H9 (cell line): ENCODE measurements at regions not wholly inside any gene's neighbourhood (a gene's known extent, or its start where the extent isn't known, plus 50 kb on each side); places are given as distances from the start of the nearest gene placed in this dataset.

Experiments
- DNase-seq: peaks from one replicate; pipeline ENCODE4 v3.0.0-alpha.2; 2017
- H2AFZ ChIP-seq: one replicate; pipeline ENCODE4 v1.6.1; 2013; ENCODE audit warnings: mild to moderate bottlenecking, low read length, control low read depth, moderate library complexity
- H2AK5ac ChIP-seq: 2 replicates; pipeline ENCODE4 v1.6.1; 2013; ENCODE audit warnings: low read length, control low read depth, mixed read lengths; ENCODE audit not compliant: insufficient read length
- H2BK120ac ChIP-seq: one replicate; pipeline ENCODE4 v1.6.1; 2013; ENCODE audit warnings: low read depth, mild to moderate bottlenecking, low read length, control low read depth, inconsistent platforms; ENCODE audit not compliant: poor library complexity, severe bottlenecking
- H2BK12ac ChIP-seq: 2 replicates; pipeline ENCODE4 v1.6.1; 2013; ENCODE audit warnings: low read length, control low read depth, mixed read lengths, low read depth; ENCODE audit not compliant: insufficient read length
- H2BK15ac ChIP-seq: 2 replicates; pipeline ENCODE4 v1.6.1; 2013; ENCODE audit warnings: low read depth, low read length, control low read depth
- H2BK20ac ChIP-seq: one replicate; pipeline ENCODE4 v1.6.1; 2013; ENCODE audit warnings: low read depth, mild to moderate bottlenecking, low read length, control low read depth, inconsistent platforms; ENCODE audit not compliant: poor library complexity, severe bottlenecking
- H2BK5ac ChIP-seq: 2 replicates; pipeline ENCODE4 v1.6.1; 2013; ENCODE audit warnings: low read length, control low read depth, mixed read lengths; ENCODE audit not compliant: insufficient read length
- H3K14ac ChIP-seq: 2 replicates; pipeline ENCODE4 v1.6.1; 2013; ENCODE audit warnings: low read length, control low read depth; ENCODE audit not compliant: insufficient read depth
- H3K18ac ChIP-seq: 2 replicates; pipeline ENCODE4 v1.6.1; 2013; ENCODE audit warnings: low read depth, mild to moderate bottlenecking, mixed read lengths, low read length, control low read depth; ENCODE audit not compliant: insufficient read length
- H3K23ac ChIP-seq: 2 replicates; pipeline ENCODE4 v1.6.1; 2013; ENCODE audit warnings: low read length, control low read depth, mixed read lengths, low read depth; ENCODE audit not compliant: insufficient read length
- H3K23me2 ChIP-seq: 2 replicates; pipeline ENCODE4 v1.6.1; 2013; ENCODE audit warnings: low read depth, mild to moderate bottlenecking, mixed read lengths, low read length, control low read depth; ENCODE audit not compliant: insufficient read length, poor library complexity, severe bottlenecking
- H3K27ac ChIP-seq: 2 replicates; pipeline ENCODE4 v1.5.1; 2013; ENCODE audit warnings: low read length, control low read depth, mixed read lengths, low read depth; ENCODE audit not compliant: insufficient read length
- H3K27me3 ChIP-seq: 2 replicates; pipeline ENCODE4 v1.6.1; 2013; ENCODE audit warnings: low read length, control low read depth, inconsistent platforms; ENCODE audit not compliant: insufficient read depth
- H3K4ac ChIP-seq: 2 replicates; pipeline ENCODE4 v1.6.1; 2013; ENCODE audit warnings: low read depth, mild to moderate bottlenecking, control low read depth, inconsistent platforms, low read length, moderate library complexity
- H3K4me1 ChIP-seq: 2 replicates; pipeline ENCODE4 v1.6.1; 2013; ENCODE audit warnings: low read length, control low read depth, inconsistent platforms; ENCODE audit not compliant: insufficient read depth
- H3K4me2 ChIP-seq: 2 replicates; pipeline ENCODE4 v1.6.1; 2013; ENCODE audit warnings: low read length, control low read depth, mixed read lengths; ENCODE audit not compliant: insufficient read length, insufficient read depth
- H3K56ac ChIP-seq: 2 replicates; pipeline ENCODE4 v1.6.1; 2013; ENCODE audit warnings: low read depth, mild to moderate bottlenecking, mixed read lengths, low read length, control low read depth; ENCODE audit not compliant: insufficient read length
- H3K79me1 ChIP-seq: 2 replicates; pipeline ENCODE4 v1.6.1; 2013; ENCODE audit warnings: low read depth, mild to moderate bottlenecking, moderate library complexity, low read length, control low read depth, inconsistent platforms; ENCODE audit not compliant: insufficient read depth, poor library complexity, severe bottlenecking
- H3K79me2 ChIP-seq: 2 replicates; pipeline ENCODE4 v1.6.1; 2013; ENCODE audit warnings: low read length, control low read depth, inconsistent platforms; ENCODE audit not compliant: insufficient read depth
- H3K9ac ChIP-seq: 2 replicates; pipeline ENCODE4 v1.6.1; 2013; ENCODE audit warnings: low read length, control low read depth, mixed read lengths; ENCODE audit not compliant: insufficient read length; ENCODE audit errors: extremely low read depth
- H3K9me3 ChIP-seq: one replicate; pipeline ENCODE4 v1.6.1; 2013; ENCODE audit warnings: low read depth, low read length, inconsistent platforms; ENCODE audit not compliant: control insufficient read depth
- H3T11ph ChIP-seq: one replicate; pipeline ENCODE4 v1.6.1; 2013; ENCODE audit warnings: mild to moderate bottlenecking, low read length, control low read depth, inconsistent platforms
- H4K20me1 ChIP-seq: one replicate; pipeline ENCODE4 v1.6.1; 2013; ENCODE audit not compliant: control insufficient read depth, insufficient read length, insufficient read depth
- H4K5ac ChIP-seq: 2 replicates; pipeline ENCODE4 v1.6.1; 2013; ENCODE audit warnings: low read depth, mild to moderate bottlenecking, mixed read lengths, low read length, control low read depth; ENCODE audit not compliant: insufficient read length
- H4K8ac ChIP-seq: replicated peaks from 2 replicates; pipeline ENCODE4 v1.6.1; 2013; ENCODE audit warnings: low read length, control low read depth, mixed read lengths, low read depth; ENCODE audit not compliant: insufficient read length
- H4K91ac ChIP-seq: 2 replicates; pipeline ENCODE4 v1.6.1; 2013; ENCODE audit warnings: low read depth, mild to moderate bottlenecking, moderate library complexity, mixed read lengths, low read length, control low read depth; ENCODE audit not compliant: insufficient read length
- H3K27ac Mint-ChIP-seq, 3 experiments: 2 replicates in 2 of 3; 3 replicates in 1 of 3; pipeline ENCODE4 v1.8.0; 2020 to 2021; ENCODE audit warnings: mixed read lengths in 3 of 3, mild to moderate bottlenecking in 1 of 3, moderate library complexity in 1 of 3
- H3K27me3 Mint-ChIP-seq: 2 replicates; pipeline ENCODE4 v1.8.0; 2021; ENCODE audit warnings: low read depth, mild to moderate bottlenecking, moderate library complexity, mixed read lengths
- H3K36me3 Mint-ChIP-seq, 3 experiments: 2 replicates in 2 of 3; 3 replicates in 1 of 3; pipeline ENCODE4 v1.8.0; 2020 to 2021; ENCODE audit warnings: low read depth in 3 of 3, mixed read lengths in 3 of 3; ENCODE audit not compliant: insufficient read depth in 1 of 3
- H3K4me1 Mint-ChIP-seq, 2 experiments: 2 replicates each; pipeline ENCODE4 v1.8.0; 2020; ENCODE audit warnings: mixed read lengths in 2 of 2
- H3K4me3 Mint-ChIP-seq, 2 experiments: 2 replicates in 1 of 2; 3 replicates in 1 of 2; pipeline ENCODE4 v1.8.0; 2020 to 2021; ENCODE audit warnings: mild to moderate bottlenecking in 2 of 2, mixed read lengths in 2 of 2, moderate library complexity in 1 of 2
- H3K9me3 Mint-ChIP-seq, 2 experiments: 2 replicates in 1 of 2; 3 replicates in 1 of 2; pipeline ENCODE4 v1.8.0; 2020; ENCODE audit warnings: mild to moderate bottlenecking in 2 of 2, mixed read lengths in 2 of 2, moderate library complexity in 1 of 2
- CTCF ChIP-seq: fragments of 200-600 bp; sonication (generic); conservative IDR thresholded peaks from 3 replicates; pipeline ENCODE4 v1.8.0; 2021; ENCODE audit warnings: antibody characterized with exemption, mild to moderate bottlenecking
- WGBS: extraction: QIAGEN DNeasy Blood & Tissue Kit; methylation state at CpG from one replicate; pipeline ENCODE4 v1.1.7; 2013; ENCODE audit warnings: missing lambda C conversion rate, low lambda C conversion rate, mixed read lengths; ENCODE audit not compliant: insufficient read length; ENCODE audit errors: extremely low coverage; 5-methylcytosine and 5-hydroxymethylcytosine counted together

- no CpG with 5 or more reads among the region's 1 CpG for WGBS
- Histone ChIP-seq H3K27ac (no peak overlapping the region), H2BK5ac (no peak overlapping the region), H3K79me2 (no peaks in the 10 kb centered on the region), H3K4ac (no peak overlapping the region), H2BK20ac (no peak overlapping the region), H2AK5ac (no peak overlapping the region), H3K18ac (no peak overlapping the region), H4K5ac (no peak overlapping the region), H3K4me1 (no peaks in the 10 kb centered on the region), H4K91ac (no peak overlapping the region), H3K9me3 (no peaks in the 10 kb centered on the region), H4K20me1 (no peaks in the 10 kb centered on the region), H3K23me2 (no peaks in the 10 kb centered on the region), H2BK12ac (no peak overlapping the region), H4K8ac (no peak overlapping the region), H3K79me1 (no peaks in the 10 kb centered on the region), H3K14ac (no peak overlapping the region), H3K9ac (no peak overlapping the region), H2AFZ (no peak overlapping the region), H3K23ac (no peak overlapping the region), H2BK120ac (no peak overlapping the region), H3K56ac (no peak overlapping the region), H3K4me2 (no peak overlapping the region), H2BK15ac (no peak overlapping the region), H3T11ph (no peak overlapping the region), H3K27me3 (no peaks in the 10 kb centered on the region)
- Mint-ChIP-seq H3K9me3 (no peaks in the 10 kb centered on the region), H3K4me1 (no peaks in the 10 kb centered on the region), H3K27me3 (no peaks in the 10 kb centered on the region), H3K36me3 (no peaks in the 10 kb centered on the region), H3K27ac (no peak overlapping the region), H3K4me3 (no peak overlapping the region)
- no peak for TF ChIP-seq CTCF
- DNase-seq: no peak
These were observed 1722.1 kb upstream of the SEL1L start for GRCh38 chr14:83255727-83256090.
